ENCODE measurements at regions not wholly inside any gene's neighbourhood (a gene's known extent, or its start where the extent isn't known, plus 50 kb on each side); places are given as distances from the start of the nearest gene placed in this dataset.
"Not testable (repeated sequence)": the region's sequence is repeated elsewhere in the genome, so short reads cannot be mapped to it uniquely, and the experiment has no call there.

- DNase-seq = no peak
Measured at GRCh38 chr14:97155320-97155719, 358.1 kb downstream of the VRK1 start.

GRCh38 chr14:97155814-97156213 is 358.6 kb downstream of the VRK1 start:
- no peak for DNase-seq

GRCh38 chr14:97156705-97157104 is 359.5 kb downstream of the VRK1 start:
- no peak for DNase-seq

GRCh38 chr14:97158102-97158501 is 360.9 kb downstream of the VRK1 start:
- DNase-seq = no peak

- no peak for DNase-seq
Measured at GRCh38 chr14:97159124-97159523, 361.9 kb downstream of the VRK1 start.

- no peak for DNase-seq
Measured at GRCh38 chr14:97162621-97163020, 365.4 kb downstream of the VRK1 start.

GRCh38 chr14:97164021-97164420 is 366.8 kb downstream of the VRK1 start:
- DNase-seq = no peak

- DNase-seq = no peak
Measured at GRCh38 chr14:97166497-97166896, 369.3 kb downstream of the VRK1 start.

- not testable (repeated sequence) for DNase-seq
Measured at GRCh38 chr14:97167577-97167976, 370.4 kb downstream of the VRK1 start.

GRCh38 chr14:97172644-97173043 is 375.5 kb downstream of the VRK1 start:
- DNase-seq = no peak

- DNase-seq = peak; percentile 61
Measured at GRCh38 chr14:97177016-97177415, 379.8 kb downstream of the VRK1 start.

GRCh38 chr14:97177635-97178034 is 380.5 kb downstream of the VRK1 start:
- no peak for DNase-seq

- no peak for DNase-seq
Measured at GRCh38 chr14:97178781-97179180, 381.6 kb downstream of the VRK1 start.

GRCh38 chr14:97179573-97179972 is 382.4 kb downstream of the VRK1 start:
- DNase-seq = no peak

GRCh38 chr14:97180304-97181200 is 383.4 kb downstream of the VRK1 start:
- no peak for DNase-seq

- no peak for DNase-seq
Measured at GRCh38 chr14:97185186-97185585, 388.0 kb downstream of the VRK1 start.

GRCh38 chr14:97187916-97188315 is 390.7 kb downstream of the VRK1 start:
- no peak for DNase-seq

GRCh38 chr14:97196336-97196735 is 399.2 kb downstream of the VRK1 start:
- no peak for DNase-seq

GRCh38 chr14:97198813-97199212 is 401.6 kb downstream of the VRK1 start:
- no peak for DNase-seq

GRCh38 chr14:97200245-97200644 is 403.1 kb downstream of the VRK1 start:
- DNase-seq = no peak

GRCh38 chr14:97206916-97207315 is 409.7 kb downstream of the VRK1 start:
- no peak for DNase-seq

GRCh38 chr14:97210202-97210601 is 413.0 kb downstream of the VRK1 start:
- no peak for DNase-seq

- no peak for DNase-seq
Measured at GRCh38 chr14:97212399-97212798, 415.2 kb downstream of the VRK1 start.

GRCh38 chr14:97213720-97214119 is 416.5 kb downstream of the VRK1 start:
- DNase-seq = no peak
